ENCODE measurements at regions not wholly inside any gene's neighbourhood (a gene's known extent, or its start where the extent isn't known, plus 50 kb on each side); places are given as distances from the start of the nearest gene placed in this dataset.
"Not testable (repeated sequence)": the region's sequence is repeated elsewhere in the genome, so short reads cannot be mapped to it uniquely, and the experiment has no call there.

DNA sequence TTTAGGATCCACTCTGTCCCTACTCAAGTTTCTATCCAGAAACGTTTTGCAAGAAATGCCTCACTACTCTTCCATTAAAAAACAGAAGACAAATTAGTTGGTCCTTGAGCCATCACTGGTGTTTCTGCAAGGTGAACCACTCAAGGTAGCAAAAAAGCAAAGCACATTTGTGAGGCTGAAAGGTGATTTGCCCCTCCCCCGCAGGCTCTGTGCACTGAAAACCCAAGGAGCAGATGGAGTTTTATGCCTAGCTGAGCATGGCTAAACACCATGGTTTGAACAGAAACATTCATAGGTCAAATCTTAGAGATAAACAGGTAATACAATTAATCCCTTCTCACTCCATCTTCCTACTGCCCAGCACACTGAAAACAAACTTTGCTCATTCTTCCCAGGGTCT is 538.2 kb upstream of the CDH5 start:
- DNase-seq (ENCODE audit: low spot score): no peak
- ATAC-seq: no peak

DNA sequence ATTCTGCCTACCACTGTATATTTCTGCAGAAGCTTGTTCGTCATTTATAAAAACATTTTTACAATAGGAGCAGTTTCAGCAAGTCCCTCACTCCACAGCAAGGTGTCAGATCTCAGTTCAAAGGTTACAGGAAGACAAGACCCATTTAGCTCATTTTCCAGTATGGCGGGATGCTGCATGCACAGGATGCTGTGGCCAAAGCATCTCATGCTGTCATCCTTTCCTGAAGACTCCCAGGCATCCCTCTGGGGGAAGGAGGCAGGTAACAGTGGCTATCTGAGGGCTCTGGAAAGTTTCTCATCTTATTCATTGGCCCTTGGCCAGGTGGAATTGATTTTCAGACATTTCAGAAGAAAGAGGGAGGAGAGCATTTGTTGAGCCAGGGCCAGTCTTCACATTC is 539.3 kb upstream of the CDH5 start:
- ATAC-seq: no peak
- DNase-seq (ENCODE audit: low spot score): no peak

DNA sequence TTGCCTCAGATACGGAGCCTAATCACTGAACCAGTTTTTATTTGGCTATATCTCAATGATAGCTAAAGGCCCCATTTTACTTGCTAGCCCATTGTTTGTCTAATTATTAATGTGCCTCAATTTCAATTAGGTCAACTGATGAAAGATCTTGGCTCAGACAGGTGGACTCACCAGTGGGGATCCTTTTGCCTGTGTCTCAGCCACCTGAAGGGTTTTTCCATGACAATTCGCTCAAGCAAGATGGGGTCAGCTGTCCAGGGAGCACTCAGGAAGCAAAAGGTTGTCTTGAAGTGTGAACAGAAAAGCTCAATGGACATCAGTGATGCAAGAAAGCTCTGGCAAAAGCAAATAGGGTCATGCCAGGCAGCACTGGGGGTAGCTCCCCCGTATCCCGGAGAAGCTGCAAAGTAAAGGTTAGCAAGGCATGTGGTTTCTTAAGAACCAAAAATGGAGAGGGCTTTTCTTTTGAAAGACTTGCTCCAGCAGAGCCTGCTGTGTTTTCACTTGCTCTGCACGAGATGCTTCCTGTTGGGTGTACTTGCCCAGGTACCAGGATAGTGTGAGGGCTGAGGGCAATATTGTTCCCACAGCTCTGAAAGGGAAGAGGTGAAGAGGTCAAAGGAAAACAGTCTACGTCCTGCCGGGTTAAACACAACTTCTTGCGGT is 541.2 kb upstream of the CDH5 start:
- no peak for DNase-seq (ENCODE audit: low spot score)
- no peak for ATAC-seq

DNA sequence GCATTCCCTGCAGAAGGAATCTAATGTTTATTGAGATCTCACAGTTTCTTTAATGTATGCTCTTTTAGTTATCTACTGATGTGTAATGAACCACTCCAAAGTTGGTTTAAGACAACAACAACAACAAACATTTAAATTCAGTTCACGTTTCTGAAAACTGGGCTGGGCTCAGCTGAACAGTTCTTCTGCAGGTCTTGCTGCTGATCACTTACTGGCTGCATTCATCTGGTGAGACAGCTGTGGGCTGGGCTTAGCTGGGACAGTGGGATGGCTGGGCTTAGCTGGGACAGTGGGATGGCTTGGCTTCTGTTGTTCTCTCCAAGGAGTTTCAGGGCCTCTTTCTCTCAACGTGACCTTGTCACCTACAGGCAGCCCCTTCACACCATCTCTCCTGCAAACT is 544.3 kb upstream of the CDH5 start:
- ATAC-seq: no peak
- DNase-seq (ENCODE audit: low spot score): no peak

DNA sequence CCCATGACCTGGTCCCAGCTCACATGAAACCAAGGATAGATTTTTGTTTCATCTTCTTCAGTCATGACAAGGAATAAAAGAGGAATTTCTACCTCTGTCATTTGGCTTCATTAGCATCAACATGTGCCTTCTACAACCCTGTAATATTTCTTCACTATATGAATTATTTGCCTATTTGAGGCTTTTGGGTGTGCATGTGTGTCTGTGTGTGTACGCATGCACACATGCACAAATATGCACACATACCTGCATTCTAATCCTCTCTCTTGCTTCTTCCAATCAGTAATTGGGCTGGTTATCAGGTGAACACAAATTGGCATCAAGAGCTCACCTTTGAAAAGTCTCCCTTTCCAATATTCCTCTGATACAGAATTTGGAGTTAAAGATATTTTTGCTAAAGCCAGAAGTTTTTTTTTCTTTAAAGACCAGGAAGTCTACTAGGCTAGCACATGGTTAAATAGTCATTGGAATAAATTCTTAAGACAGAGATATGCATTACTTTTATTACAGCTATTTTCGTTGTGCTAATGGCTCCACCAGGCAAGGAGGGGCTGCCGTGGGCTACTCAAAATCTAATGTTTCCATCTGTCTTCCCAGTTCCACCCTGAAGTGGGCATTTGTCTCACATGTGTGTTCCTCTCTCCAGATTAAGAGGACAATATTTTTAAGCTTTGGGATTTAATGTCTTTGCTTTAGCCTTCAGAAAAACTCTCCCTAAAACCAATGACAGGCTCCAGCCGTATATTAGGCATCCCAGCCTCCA is 547.2 kb upstream of the CDH5 start:
- DNase-seq (ENCODE audit: low spot score) (no peak), ATAC-seq (no peak)

DNA sequence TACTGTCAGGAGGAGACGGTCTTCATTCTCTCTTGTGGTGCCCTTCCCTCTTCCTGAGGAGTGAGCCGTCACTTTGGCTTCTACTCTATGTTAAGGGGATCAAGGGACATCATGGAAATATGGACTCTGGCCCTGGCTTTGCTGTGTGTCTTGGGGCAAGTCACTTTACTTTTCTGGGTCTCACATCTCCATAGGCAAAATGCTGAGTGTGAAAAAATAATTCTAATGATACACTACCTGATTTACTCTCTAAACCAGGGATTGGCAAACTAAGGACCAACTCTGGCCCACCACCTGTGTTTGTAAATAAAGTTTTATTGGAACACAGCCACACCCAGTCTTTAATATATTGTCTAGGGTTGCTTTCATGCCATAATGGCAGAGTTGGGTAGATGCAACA is 548.7 kb upstream of the CDH5 start:
- no peak for ATAC-seq
- DNase-seq (ENCODE audit: low spot score): no peak

DNA sequence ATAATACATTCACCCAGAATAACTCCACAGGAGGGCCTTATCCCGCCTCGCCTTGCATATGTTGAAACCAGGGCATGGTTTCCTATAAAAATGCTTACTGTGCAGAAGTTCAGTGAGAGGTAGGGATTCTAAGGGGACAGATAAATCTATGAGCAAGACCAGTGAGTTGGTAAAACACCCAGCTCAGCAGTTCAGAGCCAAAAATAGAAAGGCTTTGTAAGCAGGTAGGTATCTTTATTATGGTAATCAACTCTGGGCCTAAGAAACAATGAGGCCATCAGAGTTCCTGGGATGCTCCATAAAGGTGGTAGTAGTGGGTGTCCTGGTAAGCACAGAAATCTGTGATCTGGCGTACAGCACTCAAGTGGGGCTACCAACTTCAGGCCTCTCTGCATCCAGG is 549.4 kb upstream of the CDH5 start:
- no peak for DNase-seq (ENCODE audit: low spot score)
- no peak for ATAC-seq

DNA sequence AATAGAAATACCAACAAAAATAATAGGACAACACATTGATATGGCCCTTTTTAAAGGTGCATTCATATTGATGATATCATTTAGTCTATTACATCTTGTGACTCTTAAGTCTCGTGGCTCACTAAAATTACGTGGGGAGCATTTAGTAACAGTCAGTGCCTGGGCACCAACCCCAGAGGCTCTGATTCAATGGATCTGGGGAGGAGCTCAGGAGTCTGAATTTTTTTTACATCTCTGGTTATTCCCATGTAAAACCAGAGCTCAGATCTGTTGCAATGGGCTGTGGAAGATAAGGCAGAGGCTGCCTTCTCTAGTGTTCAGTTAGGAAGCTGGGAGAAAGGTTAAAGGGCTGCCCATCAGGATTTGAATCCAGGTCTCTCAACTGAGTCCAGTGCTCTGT is 549.9 kb upstream of the CDH5 start:
- DNase-seq (ENCODE audit: low spot score) (no peak), ATAC-seq (no peak)

DNA sequence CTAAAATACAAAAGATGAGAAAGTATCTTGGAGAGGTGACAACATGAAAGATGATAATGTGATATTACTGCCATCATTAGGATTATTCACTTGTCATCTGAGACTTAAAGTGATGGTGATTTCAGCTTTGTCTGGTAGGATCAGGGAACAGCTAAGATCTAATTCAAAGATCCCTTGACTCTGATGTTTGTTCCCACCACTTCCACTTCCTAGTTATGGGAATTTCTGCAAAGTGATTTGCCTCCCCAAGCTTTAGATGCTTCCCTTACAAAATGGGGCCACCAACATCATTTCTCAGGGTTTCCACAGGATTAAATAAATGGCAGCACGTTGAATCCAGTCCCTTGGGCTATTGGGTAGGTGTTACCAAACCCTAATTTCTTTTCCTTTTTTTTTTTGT is 550.8 kb upstream of the CDH5 start:
- ATAC-seq (no peak), DNase-seq (ENCODE audit: low spot score) (no peak)

DNA sequence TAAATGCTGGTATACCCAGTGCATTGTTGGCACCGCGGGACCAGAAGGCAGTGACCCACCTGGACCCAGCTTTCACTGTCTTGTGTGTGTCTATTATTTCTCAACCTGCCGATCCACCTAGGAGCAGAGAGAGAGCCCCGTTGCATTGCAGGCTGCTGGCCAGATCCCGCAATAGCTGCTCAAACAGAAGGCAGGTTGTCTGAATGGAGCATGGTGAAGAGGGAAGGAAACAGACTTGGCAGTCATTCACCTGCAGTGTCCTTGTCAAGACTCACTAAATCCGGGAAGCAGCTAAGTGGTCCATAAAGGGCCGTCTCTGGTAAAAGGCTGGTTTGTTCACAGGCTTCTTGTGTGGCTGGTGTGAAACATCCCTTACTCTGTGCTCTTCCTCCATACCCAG is 552.6 kb upstream of the CDH5 start:
- not testable (repeated sequence) for ATAC-seq; DNase-seq (ENCODE audit: low spot score)

DNA sequence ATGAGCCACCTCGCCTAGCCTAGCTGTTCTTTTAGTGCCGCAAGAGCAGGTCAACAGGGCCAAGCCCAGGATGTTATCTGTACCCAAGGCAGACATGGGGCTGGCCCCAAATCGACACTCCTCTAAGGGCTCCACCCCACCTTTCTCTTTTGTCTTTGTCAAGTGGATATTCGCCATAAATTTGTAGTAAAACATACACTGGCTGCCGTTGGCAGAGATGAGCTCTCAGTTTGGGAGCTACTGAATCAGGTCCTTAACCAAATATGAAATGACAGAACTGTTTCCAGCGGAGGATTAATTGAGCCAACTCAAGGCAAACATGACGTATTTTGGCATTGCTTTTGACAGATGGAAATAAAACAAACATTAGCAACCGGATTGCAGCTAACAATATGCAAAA is 556.9 kb upstream of the CDH5 start:
- ATAC-seq (peak; percentile 85), DNase-seq (ENCODE audit: low spot score) (peak; percentile 43)

DNA sequence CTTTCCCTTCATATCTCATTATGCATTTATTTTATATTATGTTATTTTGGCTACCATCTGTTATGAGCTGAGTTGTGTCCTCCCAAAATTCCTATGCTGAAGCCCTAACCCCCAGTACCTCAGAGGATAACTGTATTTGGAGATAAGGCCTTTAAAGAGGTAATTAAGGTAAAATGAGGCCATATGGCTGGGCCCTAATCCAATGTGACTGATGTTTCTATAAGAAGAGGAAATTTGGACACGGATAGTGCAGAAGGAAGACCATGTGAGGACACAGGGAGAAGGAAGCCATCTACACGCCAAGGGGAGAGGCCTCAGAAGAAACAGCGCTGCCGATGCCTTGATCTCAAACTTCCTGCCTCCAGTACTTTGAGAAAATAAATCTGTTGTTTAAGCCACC is 557.7 kb upstream of the CDH5 start:
- DNase-seq (ENCODE audit: low spot score): no peak
- ATAC-seq: no peak

DNA sequence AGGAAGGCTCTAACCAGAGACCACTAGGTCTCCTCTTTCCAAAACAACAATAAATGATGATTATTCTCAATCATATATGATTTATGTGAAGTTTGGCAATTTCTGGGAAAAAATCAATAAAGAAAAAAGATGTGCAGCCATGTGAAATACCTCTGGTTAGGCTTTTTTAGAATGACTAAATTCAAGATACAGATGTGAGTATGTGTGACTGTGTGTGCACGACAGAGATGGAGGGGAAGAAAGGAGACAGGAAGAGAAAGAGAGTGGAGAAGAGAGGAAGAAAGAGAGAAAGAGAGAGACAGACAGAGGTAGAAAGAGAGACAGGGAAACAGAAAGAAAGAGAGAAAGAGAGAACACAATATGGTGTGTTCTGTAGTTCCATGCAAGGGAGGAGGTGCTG is 558.6 kb upstream of the CDH5 start:
- DNase-seq (ENCODE audit: low spot score): no peak
- ATAC-seq: no peak

DNA sequence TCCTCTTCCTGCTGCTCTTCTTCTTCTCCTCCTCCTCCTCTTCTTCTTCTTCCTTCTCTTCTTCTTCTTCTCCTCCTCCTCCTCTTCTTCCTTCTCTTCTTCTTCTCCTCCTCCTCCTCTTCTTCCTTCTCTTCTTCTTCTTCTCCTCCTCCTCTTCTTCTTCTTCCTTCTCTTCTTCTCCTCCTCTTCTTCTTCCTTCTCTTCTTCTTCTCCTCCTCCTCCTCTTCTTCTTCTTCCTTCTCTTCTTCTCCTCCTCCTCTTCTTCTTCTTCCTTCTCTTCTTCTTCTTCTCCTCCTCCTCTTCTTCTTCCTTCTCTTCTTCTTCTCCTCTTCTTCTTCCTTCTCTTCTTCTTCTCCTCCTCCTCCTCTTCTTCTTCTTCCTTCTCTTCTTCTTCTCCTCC is 560.8 kb upstream of the CDH5 start:
- not testable (repeated sequence) for ATAC-seq

DNA sequence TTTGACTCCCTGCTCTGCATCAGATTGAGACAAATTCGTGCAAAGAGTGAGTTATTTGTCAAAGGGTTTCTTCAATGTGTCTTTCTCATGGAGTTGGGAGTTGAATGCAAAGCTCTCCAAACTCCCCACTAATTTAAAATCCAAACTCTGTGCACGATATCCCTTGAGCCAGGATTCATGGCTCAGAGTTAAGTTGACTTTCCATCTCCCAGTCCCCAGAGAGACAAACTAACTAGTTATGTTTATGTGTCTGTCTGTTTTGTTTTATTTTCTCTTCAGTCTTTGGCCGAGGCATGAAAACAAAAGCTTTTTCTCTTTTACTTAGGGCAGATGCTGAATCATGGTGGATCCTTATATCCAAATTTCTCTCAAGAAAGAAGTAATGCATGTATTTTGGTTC is 570.0 kb upstream of the CDH5 start:
- ATAC-seq (no peak), DNase-seq (ENCODE audit: low spot score) (no peak)

More for the DNA sequence above, 560.8 kb upstream of the CDH5 start:
- DNase-seq (ENCODE audit: low spot score): not testable (repeated sequence)

DNA sequence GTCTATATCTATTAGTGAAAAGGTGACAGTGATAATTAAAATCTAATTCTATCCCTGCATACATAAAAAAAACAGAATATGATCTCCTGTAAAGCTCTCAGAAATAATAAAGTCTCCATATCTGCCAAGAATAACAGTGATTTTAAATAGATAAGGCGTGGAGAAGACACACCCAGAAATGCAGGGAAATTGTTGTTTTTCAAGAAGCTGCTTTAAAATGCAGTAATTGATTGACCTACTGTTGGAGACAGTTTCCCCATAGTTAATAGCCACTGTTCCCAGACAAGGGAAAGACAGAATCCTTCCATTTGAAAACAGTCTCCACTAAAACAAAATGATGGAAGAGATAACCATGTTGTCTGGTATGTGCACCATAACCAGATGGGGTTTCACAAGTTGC is 571.5 kb upstream of the CDH5 start:
- no peak for DNase-seq (ENCODE audit: low spot score)
- no peak for ATAC-seq

DNA sequence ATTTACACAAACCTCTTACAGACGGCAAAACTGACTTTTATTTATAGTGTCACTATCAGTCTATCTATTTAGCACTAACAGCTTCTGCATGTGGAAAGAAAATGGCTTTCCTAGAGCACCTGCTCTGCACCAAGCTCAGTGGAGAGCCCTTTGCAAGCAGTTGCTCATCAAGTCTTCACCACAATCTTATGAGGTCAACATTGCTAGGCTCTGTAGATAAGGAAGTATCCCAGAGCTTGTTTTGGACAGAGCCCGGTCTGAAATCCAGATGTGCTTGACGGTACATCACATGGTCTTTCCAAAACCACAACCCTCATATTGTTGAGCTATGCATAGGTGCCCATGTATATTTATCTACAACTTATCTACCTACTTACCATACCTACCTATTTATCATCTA is 572.7 kb upstream of the CDH5 start:
- ATAC-seq (no peak), DNase-seq (ENCODE audit: low spot score) (no peak)

DNA sequence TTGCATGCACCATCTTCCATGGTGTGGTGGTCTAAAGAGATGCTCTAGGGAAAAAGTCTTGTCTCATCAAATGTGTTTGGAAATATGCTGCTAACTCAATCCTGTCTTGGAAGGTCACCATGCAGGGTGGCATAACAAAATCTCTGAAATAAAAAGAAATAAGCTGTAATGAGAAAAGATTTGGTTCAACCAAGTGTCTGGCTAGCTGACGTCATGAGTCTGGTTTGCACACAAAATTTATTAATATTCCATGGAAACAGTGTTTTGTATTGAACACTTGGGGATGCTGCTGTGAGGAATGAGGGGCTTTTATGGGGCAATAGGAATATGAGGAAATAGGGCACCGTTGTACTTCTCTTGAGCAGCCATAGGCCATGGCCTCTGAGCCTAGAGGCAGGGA is 575.7 kb upstream of the CDH5 start:
- ATAC-seq (no peak), DNase-seq (ENCODE audit: low spot score) (no peak)

DNA sequence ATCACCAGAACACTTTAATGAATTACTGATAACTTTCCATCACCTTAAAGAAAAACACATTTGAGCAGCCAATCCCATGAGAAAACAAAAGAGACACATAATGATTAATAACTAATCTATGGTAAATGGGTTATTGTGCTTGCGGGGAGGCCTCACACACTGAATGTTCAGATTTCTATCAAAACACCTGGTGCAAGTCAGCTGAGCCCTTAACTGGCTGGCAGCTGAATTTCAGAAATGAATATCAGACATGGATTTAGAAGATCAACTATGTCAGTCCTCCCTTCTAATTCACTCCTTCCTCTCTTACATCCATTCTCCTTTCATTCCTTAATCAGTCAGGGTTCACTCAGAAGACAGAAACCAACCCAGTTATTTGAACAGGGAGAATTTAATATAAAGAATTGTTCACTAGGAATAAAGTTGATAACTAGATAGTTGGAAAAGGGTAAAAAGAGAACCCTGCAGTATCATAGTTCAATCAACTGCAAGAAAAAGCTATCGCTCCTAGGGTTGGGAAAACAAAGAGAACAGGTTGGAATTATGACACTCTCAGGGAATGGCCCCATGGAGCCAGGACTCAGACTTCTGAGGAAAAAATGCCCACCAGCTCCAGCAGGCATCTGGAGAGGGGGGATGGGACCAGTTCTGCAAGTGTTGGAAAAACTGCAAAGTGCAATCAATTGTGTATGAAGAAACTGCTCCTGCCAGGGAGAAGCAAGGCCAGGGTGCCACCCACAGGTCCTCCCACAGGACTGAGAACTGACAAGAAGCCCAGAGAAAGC is 577.1 kb upstream of the CDH5 start:
- DNase-seq (ENCODE audit: low spot score): no peak
- ATAC-seq: no peak

DNA sequence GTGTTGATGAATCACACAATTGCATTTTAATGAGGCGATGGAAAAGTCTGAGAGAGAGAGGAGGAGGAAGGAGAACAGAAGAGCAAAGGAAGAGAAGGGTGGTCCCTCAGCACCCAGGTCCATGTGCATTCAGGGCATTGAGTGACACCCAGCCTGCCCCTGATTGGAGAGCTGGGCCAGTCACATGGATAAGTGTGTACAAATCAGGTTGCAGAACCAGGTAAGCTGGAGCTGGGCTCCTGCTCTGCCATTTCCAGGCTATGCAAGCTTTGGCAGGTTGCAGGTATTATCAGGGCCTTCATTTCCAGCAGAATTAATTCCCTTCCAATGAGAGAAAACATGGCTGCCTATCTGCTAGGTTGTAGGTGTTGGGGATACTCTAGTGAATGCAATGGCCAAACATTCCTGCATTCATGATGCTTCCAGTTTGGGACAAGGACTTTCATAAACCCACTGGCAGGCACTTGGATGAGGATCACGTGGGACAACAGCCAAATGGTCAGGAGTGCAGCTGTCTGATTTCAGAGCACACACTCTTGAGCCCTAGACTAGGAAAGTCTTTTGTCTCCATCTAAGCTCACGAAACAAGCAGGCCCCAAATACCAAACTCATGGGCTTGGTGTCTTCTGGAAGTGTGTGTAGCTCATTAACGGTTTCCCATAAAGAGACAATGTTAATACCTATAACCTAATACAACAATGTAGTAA is 577.9 kb upstream of the CDH5 start:
- no peak for DNase-seq (ENCODE audit: low spot score)
- ATAC-seq: no peak

DNA sequence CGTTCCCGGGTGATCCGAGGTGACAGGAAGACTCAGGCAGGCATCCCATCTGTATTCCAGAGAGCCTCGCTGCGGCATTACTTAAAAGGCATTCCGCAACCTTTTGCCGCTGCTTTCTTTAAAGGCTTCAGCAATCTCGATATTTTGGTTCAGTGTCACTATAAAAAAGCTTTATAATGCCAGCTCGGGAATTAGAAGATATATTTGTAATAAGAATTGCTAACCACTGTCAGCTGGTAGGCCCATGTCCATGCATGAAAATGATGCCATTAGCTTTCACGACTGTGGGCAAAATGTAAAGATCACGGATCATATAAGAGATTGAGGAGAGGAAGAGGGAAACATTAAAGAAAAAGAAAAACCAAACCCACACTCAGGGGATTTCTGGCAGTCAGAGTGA is 578.6 kb upstream of the CDH5 start:
- ATAC-seq (no peak), DNase-seq (ENCODE audit: low spot score) (no peak)

Data from left lobe of liver (tissue), 2 donors.